HT-29 (cell line): ENCODE measurements at regions not wholly inside any gene's neighbourhood (a gene's known extent, or its start where the extent isn't known, plus 50 kb on each side); places are given as distances from the start of the nearest gene placed in this dataset.

Source experiments
- DNase-seq: peaks from one replicate; pipeline ENCODE4 v3.0.0-alpha.2; 2015; ENCODE audit warnings: low spot score

DNA sequence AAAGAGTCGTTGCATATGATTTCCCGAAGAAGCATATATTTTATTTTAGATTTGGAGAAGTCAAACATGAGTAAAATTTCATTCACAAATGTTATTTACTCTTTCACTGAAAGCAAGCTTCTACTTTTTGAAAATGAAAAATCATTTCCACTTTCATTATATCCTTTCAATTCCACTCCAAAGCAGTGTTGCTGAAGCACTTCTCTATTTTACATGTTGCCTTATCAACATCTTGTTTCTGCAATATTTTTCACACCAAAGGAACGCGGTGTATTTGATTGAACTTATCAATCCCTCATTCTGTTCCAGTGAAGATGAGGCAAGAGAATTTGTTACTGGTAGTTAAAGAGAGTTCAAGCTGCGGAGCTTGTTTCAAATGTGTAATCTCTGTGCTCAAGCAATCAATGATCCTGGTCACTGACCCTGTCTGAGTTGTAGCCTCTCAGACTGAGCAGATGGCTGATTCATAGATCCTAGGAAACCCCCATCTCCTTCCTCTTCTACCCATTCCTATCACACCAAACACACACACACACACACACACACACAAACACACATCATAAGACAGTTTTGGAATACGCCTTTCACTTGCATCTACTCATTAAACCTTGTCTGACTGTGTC is 236.2 kb upstream of the FLRT2 start:
- DNase-seq: no peak

DNA sequence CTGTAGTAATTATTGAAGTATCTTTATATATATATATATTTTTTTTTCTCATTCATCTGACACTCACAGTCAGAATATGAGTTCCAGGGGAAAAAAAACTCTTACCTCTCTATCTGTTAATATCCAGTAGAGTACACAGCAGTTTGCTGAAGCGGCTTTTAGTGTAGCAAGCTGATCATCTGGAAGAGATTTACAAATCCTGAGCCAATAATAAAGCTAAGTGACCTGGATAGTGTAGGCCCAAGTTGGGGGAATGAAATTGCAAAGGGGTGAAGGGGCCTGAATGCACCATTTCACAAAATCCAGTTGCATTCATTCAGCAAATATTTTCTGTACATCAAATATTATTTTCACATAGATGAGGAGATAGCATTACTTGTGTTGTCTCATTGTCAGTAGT is 234.6 kb upstream of the FLRT2 start:
- DNase-seq: no peak

DNA sequence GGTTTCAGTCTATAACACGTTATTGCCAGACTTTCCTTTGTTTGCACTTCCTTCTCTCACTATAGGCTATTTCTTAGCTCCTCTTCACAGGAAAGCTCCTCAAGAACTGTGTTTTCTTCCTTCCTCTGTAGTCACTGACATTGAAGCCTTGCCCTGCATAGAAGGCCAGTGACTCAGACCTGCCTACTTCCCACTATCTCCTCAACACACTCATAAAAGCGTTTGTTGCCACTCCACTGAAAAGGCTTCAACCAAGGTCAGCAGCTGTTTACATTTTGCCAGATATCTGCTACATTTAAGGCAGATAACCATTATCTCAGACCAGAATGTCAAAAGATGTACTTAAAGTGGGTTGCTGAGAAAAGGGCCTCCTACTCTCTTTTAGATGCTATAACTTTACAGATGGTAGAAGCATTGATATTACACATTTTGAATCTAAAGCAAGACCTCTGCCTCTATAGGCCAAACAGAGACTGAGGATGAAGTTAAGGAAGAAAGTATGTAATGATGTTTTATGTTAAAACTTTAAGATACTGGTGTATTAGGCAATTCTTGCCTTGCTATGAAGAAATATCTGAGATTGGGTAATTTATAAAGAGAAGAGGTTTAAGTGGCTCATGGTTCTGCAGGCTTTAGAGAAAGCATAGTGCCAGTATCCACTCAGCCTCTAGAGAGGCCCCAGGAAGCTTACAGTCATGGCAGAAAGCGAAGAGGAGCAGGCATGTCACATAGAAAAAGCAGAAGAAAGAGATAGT is 233.3 kb upstream of the FLRT2 start:
- peak; percentile 7 for DNase-seq

DNA sequence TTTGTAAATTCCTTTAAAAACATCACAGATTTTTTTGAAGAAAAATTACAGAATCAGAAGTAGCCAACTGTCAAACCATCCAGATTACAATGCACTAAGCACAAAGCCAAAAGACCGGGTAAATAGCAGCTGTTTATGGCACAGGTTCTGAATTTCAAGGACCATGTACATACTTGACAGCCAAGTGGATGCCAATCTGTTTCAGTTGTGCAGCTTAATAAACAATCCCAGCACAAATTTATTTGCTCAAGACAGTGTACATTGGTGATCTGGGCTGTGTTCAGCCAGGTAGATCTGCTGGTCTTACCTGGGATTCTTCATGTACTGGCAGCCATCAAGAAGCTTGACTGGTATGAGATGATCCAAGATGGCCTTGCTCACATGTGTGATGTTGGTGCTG is 229.8 kb upstream of the FLRT2 start:
- no peak for DNase-seq

DNA sequence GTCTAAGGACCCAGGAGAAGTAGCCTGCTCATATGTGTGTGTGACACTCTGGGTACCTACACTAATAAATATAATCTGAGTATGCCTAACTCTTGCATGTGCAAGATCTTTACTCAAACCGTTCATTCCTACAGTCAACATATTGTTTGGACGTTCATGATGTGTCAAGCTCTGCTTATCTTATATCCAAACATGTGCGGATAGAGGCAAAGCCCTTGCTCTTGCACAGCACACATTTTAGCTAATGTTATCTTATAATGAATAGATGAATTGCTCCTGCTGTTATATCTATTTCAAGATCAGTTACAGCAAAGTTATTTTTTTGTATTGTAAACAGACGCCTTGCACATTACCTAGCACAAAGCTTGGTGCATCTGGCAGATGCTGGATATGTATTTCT is 228.4 kb upstream of the FLRT2 start:
- DNase-seq: no peak

DNA sequence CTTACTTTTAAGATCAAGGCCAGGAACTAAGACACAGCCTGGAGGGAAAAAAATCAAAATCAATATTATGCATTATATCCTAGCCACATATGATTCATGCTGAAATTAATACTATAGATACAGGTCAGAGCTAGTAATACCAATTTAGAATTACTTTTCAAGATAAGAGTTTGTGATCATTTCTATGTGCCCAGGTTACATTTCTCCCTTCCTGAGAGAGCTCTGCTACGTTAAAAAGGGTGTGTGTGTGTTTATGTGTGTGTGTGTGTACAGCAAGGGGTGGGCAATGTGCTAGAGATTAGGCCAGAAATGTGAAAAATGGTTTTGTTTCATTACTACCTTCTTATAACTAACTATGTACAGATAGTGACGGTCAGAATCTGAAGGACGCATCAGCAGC is 223.9 kb upstream of the FLRT2 start:
- DNase-seq: no peak

DNA sequence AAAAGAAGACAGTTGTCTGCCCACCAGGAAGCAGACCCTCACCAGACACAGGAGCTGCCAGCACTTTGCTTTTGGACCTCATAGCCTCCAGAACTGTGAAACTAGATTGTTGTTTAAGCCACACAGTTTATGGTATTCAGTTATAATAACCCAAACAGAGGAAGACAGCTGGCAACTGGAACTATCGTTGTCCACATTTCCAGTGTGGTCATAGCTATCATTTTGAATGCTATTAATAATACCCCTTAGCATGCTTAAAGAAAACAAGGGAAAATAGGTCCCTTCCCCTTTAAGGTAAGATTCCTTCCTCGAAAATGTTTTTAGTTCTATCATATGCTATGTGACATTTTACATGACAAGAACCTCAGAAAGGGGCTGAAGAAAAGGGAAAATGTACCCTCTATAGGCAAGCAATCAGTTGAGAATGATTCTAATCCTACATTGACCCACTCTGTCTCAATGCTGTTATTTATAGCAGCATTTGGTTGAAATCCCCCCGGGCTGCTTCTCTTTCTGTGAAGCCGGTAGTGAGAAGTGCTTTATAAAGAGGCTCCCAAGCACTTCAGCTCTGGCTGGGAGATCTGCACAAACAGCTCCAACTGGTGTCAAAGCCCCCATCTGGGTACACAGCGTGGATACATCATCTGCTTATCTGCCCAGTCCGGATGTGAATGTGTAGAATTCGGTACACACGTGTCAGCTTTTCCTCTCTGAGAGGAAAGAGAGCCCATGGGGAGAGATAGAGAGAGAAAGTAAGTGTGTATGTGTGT is 221.2 kb upstream of the FLRT2 start:
- no peak for DNase-seq

DNA sequence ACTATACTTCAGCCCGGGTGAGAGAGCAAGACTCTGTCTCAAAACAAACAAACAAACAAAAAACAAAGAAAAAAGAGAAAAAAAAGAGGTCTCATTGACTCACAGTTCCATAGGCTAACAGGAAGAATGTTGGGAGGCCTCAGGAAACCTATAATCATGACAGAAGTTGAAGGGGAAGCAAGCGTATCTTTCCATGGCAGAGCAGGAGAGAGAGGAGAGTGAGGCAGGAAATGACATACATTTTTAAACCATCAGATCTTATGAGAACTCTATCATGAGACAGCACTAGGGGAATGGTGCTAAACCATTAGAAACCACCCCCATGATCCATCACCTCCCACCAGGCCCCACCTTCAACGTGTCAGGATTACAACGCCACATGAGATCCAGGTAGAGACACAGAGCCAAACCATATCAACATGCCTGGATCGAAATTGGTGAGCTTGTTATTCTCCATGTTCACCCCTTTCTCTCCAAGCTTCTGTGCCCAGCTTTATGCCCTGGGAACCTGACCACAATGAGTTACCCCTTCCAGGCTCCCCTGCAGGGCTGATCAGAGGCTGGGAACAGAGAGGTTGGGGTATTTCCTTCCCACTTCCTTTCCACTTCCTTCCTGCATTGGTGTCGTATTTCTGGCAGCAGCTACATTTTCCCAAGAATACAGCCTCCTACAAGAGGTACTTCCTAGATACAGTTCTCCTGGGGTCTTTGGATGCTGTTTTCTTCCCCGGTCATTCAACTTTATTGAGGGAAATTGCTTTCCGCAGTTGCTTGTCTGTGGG is 219.3 kb upstream of the FLRT2 start:
- no peak for DNase-seq

DNA sequence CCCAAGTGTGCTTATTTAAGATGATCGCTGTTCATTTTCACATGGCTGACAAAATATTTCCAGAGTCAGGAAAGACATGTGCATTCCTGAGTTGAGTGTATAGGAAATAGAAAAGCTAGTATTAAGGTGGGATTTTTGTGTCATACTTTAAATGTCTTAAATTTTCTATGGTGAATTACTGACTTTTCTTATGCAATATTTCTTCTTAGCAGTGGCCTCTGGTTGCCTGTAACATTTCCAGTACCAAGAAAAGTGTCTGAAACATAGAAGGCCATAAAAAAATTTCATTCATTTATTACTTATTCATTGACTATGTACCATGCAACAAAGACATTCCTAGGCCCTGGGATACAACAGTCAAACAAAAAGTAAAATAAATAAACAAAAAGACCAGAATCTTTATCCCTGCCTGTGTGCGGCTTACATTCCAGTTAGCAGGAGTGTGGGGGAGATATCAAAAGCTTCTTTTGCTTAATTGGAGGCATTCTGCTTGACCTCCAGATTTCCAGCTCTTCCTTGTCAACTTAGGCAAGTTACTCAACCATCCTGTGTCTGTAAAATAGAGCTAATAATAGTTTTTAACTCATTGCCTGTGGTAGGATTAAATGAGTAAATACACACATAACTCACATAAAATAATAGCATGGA is 216.3 kb upstream of the FLRT2 start:
- DNase-seq: no peak

DNA sequence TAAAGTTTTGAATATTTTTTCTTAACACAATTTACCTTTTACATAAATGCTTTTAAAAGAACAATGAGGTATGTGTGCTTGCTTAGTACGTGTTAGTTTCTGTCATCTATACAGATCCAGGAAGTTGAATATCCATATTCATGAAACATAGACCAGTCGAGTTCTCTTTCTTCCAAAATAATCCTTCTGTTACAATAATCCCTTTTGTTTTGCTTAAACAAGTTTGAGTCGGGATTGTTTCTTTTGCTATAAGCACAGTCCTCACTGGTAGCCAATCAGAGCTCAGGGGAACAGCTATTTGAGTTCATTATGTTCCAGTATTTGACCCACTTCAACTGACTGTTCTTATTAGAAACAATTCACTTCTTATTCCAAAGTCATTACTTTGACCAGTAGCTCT is 214.7 kb upstream of the FLRT2 start:
- DNase-seq: no peak

DNA sequence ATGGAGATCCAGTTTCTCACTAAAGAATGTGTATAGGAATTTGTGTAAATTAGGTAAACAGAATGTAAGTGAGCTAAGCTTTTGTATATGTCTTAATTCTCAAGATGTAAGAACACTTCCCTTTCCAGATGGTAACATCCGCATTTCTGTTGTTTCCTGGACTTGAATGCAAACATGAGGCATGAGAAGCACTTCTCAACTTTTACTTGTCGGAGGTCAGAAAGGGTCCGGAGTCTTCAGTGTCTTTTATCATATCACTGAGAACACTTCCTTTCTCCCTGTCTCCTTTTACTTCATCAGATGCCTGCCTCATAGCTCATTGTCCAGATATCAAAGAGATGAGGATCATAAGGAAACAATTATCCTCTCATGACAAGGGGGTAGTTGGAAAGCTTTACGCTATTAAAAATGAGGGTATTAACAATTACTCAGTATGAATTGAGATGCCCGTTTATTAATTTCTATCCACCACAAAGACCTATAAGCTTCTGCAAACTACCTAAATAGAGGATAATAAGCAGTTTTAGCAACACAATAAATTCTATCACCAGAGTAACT is 214.1 kb upstream of the FLRT2 start:
- DNase-seq: no peak

DNA sequence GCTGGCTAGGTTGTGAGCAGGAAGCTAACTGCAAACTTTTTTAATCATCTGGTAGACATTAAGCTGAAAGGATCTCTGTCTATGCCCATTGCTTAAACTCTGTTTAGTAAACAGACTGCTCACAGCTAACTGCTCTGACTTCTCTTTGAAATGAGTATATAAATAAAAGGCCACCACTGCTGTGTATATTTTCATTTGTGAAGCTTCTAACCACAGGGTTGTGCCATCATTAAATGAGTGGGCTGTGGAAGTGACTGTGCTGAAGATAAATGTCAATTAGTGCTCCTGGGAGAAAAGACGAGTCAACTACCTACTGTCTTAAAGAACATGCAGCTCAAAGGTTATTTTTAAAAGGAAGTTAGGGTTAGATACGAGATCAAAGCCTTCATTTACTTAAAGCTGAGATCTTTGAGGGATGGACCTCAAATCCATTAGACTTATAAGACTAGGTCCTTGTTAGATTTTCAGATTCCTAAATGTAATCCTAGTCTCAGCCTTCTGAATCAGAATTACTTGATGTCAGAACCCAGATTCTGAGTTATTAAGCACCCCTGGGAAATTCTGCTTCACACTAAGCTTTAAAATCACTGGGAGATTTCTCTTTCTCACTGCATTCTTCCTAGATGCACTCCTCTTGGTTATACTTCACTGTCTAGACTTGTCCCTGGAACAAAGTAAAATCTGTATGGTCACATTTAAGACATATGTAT is 213.1 kb upstream of the FLRT2 start:
- no peak for DNase-seq

DNA sequence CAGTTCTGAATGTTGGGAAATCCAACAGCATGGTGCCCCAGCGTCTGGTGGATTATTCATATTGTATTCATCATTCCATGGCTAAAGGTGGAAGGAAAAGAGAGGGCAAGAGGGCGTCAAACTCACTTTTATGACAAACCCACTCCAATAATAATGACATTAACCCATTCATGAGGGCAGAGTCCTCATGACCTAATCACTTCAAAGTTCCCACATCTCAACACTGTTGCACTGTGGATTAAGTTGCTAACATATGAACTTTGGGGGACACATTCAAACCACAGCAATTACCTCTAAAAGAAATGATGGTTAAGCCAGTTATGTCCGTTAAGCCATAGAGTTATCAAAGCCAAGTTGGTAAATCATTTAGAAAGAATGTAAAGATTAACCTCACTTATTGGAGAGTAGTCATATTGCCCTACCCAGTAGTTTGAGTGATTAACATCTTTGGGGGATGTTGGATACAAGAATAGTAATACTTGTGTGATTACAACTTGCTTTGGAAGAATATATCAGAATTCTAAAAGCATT is 212.4 kb upstream of the FLRT2 start:
- DNase-seq: no peak

DNA sequence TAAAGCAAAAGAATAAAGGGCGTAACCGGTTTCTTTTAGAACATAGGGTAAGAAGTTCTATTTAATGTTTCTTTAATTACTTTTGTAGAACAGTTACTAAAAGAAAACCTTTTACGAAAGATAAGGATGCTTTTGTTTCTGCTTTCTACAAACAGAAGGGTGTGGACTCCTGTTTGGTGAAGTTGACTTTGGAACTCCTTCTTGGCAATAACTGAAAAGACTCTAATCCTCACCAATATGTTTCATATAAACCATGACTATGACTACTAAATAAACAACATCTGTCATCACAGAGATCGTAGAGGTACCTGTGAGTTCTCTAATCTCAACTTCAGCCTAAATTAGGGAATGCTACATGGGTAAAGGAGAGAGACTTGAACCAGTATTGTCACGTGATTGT is 210.8 kb upstream of the FLRT2 start:
- no peak for DNase-seq

DNA sequence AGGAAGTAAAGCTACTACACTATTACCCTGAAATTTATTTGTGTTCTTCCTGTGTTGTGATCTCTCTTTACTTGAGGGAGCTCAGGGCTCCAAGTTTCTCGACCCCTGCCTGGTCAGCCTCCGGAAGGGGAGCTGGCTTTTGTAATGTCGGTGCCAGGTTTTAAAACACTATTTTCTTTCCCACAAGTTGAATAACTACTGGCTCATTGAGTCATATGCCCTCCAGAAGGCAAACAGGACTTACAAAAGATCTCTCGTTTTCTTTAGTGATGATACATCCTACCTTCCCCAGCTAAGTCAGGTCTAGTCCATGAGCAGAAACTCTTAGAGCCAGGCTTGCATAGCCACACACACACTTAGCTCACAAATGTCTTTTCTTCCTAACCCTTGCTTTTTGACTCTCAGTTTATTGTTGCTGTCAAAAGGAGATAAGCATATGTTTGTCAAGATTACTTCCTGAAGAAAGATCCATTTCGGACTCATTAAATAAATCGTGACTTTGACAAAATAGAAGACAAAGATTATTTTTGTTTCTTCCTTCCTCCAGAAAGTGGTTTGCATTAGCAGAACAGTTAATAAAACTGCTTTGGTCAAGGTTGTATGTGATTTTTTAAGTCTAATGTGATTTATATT is 209.8 kb upstream of the FLRT2 start:
- DNase-seq: no peak

DNA sequence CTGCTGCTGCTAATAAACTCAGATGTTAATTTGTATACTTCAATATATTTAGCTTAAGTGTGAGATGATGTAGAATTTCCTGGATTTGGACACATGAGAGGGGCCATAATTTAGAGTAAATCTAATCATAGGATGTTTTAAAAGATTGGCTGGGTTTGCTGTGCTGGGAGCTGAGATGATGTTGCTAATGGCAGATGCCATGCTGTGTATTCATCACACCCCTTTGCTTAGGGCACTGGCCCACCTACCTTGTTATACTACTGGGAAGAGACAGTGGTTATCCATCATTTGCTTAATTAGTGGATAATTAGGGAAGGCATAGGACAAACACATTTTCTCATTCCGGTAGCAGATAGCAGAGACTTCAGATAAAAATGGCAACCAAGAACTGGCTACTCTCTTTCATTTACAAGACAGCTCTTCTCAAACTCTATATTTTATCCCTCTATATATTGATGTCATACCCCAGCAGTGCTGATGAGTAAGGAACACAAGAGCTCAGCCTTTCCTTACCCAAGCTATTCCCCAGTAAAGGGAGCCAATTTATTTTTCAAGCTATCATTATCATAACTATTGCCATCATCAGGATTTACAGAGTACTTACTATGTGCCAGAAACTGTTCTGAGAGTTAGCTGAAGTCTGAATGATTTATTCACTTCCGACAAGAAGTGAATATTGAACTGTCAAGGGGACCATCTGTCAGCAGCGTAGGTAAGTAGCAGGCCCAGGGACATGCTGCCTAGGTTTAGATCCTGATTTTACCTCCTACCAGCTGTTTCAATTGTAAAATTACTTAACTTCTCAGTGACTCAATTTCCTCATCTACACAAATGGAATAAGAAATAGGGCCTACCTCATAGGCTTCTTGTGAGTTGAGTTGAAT is 204.6 kb upstream of the FLRT2 start:
- DNase-seq: no peak

DNA sequence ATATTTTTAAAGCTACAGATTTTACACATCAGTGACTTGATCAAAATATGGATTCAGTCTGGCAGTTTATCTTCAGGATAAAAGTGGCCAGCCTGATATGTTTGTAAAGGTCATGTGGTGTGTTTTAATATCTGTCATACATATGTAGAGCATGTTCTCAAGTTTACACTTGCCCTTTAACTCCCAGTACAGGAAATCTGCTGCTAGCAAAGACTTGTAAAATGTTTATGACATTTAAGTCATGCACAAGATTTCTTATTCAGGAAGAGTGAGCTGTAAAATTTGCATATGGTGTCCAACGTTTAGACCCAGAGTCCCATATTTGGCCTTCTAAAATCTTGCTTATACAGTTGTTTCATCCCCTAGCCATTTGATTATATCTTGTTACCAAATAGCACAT is 197.5 kb upstream of the FLRT2 start:
- DNase-seq: no peak

DNA sequence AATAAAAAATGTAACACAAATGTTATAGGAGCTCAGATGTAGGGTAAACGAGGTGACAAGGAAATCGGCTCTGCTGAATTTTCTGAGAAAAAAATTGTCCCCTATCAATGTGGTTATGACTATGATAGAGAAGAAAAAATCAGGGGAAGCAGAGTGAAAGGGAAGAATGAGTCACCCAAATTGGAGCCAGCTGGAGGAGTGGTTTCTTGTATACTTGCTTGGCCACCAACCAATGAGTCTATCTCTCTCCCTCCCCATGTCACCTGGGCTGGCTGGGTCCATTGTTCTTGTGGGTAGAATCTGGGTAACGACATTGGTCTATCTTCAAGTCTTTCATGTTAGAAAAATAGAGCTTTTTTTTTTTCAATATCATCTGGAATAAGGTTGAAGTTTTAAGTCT is 196.6 kb upstream of the FLRT2 start:
- no peak for DNase-seq

DNA sequence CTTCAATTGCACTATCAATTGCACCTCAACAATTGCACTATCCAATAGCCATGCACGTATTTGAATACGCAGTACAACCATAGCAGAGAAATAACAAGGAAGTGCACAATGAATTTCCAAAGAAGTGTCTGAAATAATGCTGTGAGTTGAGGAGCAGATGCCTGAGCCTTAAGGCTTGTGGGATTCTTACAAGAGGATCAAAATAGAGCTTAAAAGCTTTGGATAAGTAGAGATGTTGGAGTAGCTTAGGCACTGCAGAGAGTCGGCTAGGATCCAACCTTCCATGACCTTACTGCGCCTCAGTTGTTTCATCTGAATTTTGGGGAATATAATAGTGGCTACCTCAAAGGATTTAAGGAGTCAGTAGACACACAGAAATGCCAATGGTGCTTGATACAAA is 196.1 kb upstream of the FLRT2 start:
- DNase-seq: no peak
